NCI-H2029 (cell line): ENCODE measurements at regions not wholly inside any gene's neighbourhood (a gene's known extent, or its start where the extent isn't known, plus 50 kb on each side); places are given as distances from the start of the nearest gene placed in this dataset.
A peak's percentile ranks its signal among the peaks of the same experiment; 100 is the strongest.

Source experiments
- DNase-seq: peaks from one replicate; lab custom pipeline; 2025; lab: John Stamatoyannopoulos, UW

DNA sequence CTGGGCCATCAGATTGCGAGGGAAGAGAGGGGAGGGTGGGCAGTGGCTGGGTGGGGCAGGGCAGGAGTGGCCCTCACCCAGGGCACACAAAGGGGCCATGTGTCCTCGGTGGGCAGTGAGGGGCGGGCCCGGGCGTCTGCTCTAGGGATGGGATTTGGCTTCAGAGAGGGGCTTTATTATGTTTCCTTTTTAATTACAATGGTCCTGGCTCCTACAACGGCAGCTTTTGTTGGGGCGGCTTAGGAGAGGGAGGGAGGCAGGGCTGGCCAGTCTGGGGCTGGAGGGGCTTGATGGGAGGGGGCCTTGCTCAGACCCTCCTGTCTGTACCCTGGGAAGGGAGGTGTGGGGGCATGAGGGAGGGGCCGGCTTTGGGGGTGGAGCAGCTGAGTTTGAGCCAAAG lies 102.8 kb upstream of the WNT4 start:
- no peak for DNase-seq

DNA sequence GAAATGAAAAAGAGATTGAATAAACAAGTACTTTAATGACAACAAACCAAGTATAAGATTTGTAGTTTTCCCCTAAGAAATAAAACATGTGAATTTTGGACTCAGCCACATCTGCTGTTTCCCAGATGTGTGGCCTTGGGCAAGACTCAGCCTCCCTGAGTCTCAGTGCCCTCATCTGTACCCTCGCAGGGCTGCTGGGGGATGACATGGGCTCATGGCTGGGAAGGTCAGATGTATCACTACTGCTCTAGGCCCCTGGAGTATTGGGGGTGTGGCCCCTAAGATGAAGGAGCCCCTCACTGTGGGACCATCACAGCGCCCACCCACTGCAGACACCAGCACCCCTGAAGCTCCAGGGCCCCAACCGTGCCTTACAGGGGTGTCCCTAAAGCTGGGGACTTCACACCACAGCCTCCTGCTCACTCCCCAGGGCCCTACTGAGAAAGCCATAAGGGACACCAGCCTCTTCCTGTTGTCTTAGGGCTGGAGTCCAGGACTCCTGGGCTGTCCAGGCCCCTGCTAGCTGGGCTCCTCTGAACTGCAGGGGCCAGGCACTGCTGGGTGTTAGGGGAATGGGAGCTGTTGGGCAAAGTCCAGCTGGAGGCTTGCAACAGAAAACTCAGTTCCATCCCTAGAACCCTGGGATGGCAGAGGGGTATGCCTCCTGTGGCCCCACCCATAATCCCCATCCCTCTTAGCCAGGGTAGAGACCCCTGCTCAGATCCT lies 104.0 kb upstream of the WNT4 start:
- no peak for DNase-seq

DNA sequence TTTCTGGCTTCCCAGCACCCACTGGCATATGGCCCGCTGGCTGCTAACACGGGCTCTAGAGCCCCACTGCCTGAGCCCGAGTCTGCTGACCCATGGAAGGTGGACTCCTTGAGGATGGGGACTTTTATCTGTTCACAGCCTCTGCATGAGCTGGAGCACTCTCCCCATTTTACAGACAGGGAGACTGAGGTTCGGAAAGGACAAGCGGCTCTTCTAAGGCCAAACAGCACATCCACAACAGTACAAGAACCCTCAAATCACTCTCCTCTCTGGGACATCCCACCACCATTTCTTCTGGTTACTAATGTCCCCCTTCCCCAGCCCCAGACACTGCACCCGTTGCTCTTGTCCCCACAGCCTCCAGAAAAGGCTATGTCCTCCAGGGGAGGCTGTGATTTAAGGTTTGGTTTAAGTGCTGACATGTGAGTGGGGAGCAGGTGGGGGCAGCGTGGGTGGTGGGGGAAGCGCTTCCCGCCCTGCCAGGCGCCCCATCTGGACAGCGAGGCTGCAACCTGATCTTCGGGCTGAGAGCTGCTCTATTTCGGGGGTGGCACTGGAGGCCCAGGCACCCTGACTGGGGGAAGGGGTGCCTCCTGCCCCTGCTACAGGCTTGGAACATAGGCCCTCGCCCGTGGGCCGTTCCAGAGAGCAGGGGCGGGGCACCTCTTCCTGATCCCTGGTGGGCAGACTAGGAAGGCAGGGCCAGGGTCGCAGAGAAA lies 104.8 kb upstream of the WNT4 start:
- no peak for DNase-seq

DNA sequence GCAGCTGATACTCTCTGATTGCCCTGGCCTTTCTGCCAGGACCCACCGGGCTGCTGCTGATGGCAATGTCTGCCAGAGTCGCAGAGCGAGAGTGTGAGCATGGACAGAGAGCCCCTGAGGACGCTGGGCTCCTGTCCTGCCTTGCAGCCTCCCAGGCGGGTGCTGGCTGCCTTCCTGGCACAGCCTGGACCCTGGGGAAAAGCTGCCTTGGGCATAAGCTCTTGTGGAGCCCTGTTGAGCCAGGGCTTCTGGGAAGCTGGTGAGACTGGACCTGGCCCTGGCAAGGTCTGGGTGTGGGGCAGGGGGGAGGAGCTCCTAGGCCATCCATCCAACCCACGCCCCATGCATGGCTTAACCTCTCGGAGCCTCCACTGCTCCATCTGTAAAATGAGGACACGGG lies 105.8 kb upstream of the WNT4 start:
- DNase-seq: no peak

DNA sequence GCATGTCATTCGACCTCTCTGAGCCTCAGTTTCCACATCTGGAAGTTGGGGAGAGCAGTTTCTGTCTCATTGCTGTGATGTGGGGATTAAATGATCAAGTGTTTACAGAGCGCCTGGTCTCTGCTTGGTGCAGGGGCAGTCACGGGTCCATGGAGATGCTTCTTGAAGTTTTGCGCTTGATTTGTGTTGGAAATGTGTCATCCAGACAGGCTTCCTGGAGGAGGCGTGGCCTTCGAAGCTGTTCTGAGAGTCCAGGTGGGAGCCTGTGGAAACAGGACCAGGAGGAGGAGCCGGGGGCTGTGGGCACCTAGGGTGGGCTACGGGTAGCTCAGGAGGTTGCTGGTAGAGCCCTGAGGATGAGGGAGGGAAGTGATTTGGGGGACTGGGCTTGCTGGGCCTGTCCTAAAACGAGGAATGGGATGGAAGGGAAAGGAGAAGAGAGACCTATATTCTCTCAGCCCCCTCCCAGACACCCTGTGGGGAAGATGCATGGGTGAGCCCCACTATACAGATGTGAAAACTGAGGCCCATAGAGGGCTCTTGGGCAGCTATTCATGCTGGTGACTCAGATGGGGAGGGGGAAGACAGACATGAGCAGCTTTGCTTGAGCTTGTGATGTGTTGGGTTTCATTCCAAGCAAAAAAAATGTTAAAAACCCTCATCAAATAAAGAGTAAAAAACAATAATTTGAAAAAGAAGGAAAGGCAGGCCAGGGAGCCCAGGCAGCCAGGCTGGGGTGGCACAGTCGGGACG lies 107.2 kb upstream of the WNT4 start:
- DNase-seq: no peak

GRCh38 chr1:22250724-22251123 lies 107.8 kb upstream of the WNT4 start:
- no peak for DNase-seq

DNA sequence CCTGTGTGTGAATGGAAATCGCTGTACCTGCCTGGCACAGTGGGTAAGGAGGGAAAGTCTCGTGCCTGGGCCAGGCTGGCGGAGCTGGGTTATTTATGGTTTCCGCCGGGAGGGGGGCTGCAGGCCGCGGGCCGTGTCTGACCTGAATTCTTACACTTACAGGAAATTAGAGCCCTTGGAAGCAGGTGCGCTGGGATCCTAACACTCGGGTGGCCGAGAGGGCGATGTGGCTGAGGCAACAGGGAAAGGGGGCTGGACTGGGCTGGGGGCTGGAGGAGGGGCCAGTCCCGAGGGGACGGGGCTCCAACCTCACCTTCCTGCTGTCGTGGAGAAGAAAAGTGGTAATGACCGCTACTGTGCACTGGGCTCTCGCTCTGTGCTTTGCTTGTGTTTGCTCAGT lies 109.4 kb upstream of the WNT4 start:
- DNase-seq: no peak

- no peak for DNase-seq
These were observed 110.3 kb upstream of the WNT4 start for GRCh38 chr1:22253012-22253790.

DNA sequence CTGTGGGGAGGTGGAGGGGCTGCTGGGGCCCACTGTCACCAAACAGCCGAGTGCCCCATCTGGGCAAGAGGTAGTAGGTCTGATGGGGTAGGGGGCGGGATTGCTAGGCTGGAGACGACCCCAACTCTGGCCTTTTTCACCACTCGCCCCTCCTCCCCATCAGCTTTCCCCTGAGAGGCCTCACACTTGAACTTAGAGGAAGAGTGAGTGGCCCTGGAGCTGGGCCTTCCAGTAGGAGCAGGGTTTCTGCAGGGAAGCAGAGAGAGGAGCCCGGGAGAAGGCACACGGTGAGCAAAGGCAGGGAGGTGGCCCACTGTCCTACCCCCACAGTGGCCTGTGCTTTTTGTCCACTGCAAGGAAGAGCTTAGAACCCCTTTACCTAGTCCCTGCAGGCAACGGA lies 111.9 kb upstream of the WNT4 start:
- no peak for DNase-seq

DNA sequence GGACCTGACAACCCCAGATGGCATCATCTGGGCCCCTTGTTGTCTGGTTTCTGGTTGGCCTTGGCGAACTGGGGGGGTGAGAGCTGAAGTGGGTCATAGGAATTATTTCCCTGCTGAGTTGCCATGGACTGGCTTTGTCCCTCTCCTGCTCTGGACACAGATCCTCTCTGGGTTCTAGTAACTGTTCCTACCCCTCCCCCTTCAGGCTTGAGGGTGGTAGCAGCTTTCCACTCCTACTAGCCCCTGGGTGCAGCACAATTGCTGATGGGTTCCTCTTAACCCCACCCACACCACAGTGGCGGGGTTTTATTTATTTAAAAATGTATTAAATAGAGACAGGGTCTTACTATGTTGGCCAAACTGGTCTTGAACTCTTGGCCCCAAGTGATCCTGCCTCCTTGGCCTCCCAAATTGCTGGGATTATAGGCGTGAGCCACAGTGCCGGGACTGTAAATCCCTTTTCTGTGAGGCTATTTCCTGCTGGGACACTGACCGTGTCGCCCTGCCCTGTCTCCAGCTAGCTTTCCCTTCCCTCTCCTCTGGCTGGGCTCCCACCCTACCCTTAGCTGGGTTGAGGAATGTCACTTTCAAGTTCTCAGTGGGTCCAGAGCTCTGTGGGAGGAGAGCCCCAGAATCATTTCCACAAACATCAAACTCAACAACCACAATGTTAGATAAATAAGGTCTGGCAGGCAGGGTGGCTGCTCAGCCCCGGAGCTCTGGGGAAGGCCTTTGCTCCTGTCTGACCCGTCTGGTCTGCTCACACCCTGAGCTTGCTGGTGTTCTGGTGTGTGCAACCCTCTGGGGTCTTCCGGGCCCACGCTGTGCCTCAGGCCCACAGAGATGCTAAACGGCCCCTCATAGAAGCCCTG lies 112.7 kb upstream of the WNT4 start:
- no peak for DNase-seq

DNA sequence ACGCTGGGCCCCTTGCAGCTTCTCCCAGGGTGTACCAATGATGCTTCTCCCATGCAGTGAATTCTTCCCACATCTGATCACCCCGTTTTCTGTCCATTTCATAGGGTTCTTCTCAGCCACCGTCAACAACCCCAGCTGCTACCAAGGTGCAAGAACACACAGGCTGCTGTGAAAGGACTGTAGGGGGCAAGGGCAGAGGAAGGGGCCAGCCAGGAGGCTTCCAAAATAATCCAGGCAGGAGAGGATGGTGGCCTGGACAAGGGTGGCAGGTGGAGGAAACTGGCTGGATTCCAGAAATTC lies 113.3 kb upstream of the WNT4 start:
- peak; percentile 27 for DNase-seq

- peak; percentile 86 for DNase-seq
These were observed 114.7 kb upstream of the WNT4 start for GRCh38 chr1:22257290-22258275.

DNA sequence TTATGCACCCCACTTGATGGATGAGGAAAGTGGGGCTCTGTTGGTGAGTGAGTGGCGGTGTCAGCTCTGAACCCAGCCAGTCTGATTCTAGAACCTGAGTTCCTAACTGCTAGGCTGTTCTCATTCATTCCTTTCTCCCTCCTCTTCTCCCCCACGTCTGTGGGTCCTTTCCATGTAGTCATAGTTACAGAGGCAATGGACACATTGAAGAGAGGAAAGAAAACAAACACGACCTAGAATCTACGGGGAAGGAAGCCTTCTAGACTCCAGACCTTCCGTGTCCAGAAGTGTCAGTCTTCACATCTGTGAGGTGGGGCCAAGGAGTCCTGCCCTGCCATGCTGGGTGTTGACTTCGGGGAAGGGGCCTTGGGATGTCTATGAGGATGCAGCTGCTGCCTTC lies 115.8 kb upstream of the WNT4 start:
- DNase-seq: peak; percentile 33

DNA sequence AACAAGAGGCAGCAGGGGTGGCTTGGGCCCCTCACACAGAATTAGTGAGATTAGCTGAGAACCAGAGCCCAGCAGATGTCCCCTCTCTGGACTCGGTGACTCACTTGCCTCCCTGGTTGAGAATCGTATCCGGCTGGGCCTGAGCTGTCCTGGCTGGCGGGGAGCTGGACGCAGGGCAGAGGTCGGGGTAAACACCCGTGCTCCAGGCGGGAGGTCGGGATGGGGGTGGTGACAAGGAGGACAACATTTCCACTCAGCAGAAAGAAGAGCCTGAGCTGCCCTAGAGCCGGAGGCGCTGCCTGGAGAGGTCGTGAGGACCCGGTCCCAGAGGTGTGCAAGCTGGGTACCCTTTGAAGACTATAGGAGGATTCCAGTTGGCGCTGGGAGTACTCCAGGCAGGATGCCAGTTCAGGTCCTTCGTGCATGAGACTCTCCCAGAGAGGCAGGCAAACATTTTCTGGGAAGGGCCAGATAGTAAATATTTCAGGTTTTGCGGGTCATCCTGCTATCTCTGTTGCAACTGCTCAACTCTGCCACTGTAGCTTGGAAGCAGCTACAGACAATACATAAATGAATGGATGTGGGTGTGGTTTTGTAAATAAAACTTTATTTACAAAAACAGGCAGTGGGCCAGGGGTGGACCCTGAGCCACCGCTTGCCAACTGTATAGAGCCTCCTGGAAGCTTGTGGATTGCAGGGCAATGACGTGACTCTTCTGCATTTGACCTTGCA lies 116.8 kb upstream of the WNT4 start:
- DNase-seq: peak; percentile 95

DNA sequence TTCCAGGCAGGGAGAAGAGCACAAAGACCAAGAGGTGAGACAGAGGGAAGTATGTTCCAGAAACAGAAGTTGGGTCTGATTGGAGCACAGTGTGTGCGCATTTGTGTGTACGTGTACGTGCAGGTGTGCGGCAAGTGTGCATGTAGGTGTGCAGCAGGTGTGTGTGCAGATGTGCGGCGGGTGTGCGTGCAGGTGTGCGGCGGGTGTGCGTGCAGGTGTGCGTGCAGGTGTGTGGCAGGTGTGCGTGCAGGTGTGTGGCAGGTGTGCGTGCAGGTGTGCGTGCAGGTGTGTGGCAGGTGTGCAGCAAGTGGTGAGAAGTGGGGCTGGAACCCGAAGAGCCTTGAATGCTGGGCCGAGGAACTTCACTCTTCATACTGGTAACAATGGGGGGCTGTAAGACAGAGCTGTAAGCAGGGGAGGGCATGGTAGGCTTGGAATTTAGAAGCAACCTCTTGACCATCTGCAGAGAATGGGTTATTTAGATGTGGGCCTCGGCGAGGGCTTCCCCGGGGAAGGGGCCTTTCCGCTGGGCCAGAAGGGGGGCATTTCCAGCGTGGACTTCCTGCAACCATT lies 118.0 kb upstream of the WNT4 start:
- no peak for DNase-seq

DNA sequence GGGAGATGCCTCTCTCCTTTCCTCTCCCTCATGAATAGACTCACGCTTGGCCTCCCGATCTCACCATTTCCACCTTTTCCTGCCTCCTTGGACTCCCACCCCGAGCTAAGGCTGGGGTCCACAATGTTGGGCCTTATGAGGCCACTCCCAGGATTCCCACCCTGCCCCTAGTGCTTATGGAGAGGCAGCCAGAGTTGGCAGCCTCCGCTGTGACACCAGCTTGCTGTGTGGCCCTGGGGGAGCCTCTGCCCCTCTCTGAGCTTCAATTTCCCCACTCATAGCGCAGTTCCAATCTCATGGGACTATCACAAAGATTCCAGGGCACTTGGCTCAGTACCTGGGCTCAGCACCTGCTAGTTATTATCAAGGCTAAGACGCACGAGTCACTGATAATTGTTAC lies 118.7 kb upstream of the WNT4 start:
- DNase-seq: no peak

- DNase-seq: peak; percentile 28
These were observed 119.7 kb upstream of the WNT4 start for GRCh38 chr1:22262583-22262982.

DNA sequence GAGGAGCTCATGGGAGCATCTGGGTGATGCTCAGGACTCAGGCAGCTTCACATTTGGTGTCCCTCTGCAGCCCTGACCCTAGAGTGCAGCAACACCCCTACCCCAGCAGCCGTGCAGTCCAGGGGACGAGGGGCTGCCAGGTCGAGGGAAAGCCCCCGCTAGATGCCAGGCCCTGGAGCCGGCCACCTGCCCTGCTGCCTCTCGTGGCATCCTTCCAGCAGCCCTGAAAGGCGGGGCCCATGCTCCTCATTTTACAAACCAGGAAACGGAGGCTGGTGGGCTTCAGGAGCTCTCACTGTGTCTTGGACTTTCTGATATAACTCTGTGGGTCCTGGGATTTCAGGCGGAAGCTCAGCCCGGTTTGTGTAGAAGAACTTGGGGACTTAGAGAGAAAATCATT lies 120.5 kb upstream of the WNT4 start:
- no peak for DNase-seq
